Spleen (tissue), 7 donors: ENCODE measurements at regions not wholly inside any gene's neighbourhood (a gene's known extent, or its start where the extent isn't known, plus 50 kb on each side); places are given as distances from the start of the nearest gene placed in this dataset.

Experiments
- CTCF ChIP-seq, 11 experiments: fragments of 200-600 bp in 7 of 11; fragments of 450-650 bp in 4 of 11; sonication (generic) in 4 of 11; IDR thresholded peaks in 8 of 11; conservative IDR thresholded peaks in 3 of 11; 1 replicate in 7 of 11; 2 replicates in 4 of 11; pipeline versions ENCODE4 v1.4.0 to v1.8.0; 2016 to 2021; ENCODE audit warnings: antibody characterized with exemption in 11 of 11, inconsistent platforms in 4 of 11, mild to moderate bottlenecking in 1 of 11
- POLR2A ChIP-seq, 3 donors: fragments of 450-650 bp; IDR thresholded peaks; one replicate each; pipeline ENCODE4 v1.5.1; 2017; ENCODE audit warnings: antibody characterized with exemption in 3 of 3, mild to moderate bottlenecking in 1 of 3
- POLR2AphosphoS5 ChIP-seq, 3 donors: sonication (generic); formaldehyde crosslinking; IDR thresholded peaks; one replicate each; pipeline ENCODE4 v1.5.1; 2017; ENCODE audit warnings: antibody characterized with exemption in 3 of 3
- donor health status: DM: no; HTN: no; CAD: no; lungs with moderate emphysema.
- donor health status: DM: no; HTN: no; CAD: no.
- donor health status: DM: no; HTN: no; CAD: no.

GRCh38 chr1:93771843-93772242 lies 90.2 kb upstream of the BCAR3 start:
- TF ChIP-seq CTCF (IDR thresholded peaks at IDR 0.05 in 8 of 11, conservative IDR thresholded peaks at IDR 0.05 in 3 of 11) (no peak), POLR2A (IDR thresholded peaks at IDR 0.05) (no peak), POLR2AphosphoS5 (IDR thresholded peaks at IDR 0.05) (no peak)
